ENCODE measurements at regions not wholly inside any gene's neighbourhood (a gene's known extent, or its start where the extent isn't known, plus 50 kb on each side); places are given as distances from the start of the nearest gene placed in this dataset.
"Not testable (repeated sequence)": the region's sequence is repeated elsewhere in the genome, so short reads cannot be mapped to it uniquely, and the experiment has no call there.

DNA sequence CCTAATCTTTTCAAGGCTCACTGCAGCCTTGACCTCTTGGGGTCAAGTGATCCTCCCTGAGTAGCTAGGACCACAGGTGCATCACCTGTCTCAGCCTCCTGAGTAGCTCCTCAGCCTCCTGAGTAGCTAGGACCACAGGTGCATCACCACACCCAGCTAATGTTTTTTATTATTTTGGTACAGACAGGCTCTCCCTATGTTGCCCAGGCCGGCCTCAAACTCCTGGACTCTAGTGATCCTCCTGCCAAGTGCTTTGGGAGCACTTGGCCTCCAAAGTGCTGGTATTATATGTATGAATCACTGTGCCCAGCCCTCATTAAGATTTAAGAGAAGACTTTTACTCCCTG is 58.5 kb upstream of the S1PR1 start:
- H3K36me3 ChIP-seq = no peaks in the 10 kb centered on the region
- no peaks in the 10 kb centered on the region for H3K9me3 ChIP-seq
- H3K27me3 ChIP-seq = no peaks in the 10 kb centered on the region
- peaks cover 0 to 7% (median 0%) of the 10 kb centered on the region in 4 donors for H3K4me1 ChIP-seq
- no peak for DNase-seq
- H3K27ac ChIP-seq = no peak overlapping the region
- TF ChIP-seq, protein P1, sequence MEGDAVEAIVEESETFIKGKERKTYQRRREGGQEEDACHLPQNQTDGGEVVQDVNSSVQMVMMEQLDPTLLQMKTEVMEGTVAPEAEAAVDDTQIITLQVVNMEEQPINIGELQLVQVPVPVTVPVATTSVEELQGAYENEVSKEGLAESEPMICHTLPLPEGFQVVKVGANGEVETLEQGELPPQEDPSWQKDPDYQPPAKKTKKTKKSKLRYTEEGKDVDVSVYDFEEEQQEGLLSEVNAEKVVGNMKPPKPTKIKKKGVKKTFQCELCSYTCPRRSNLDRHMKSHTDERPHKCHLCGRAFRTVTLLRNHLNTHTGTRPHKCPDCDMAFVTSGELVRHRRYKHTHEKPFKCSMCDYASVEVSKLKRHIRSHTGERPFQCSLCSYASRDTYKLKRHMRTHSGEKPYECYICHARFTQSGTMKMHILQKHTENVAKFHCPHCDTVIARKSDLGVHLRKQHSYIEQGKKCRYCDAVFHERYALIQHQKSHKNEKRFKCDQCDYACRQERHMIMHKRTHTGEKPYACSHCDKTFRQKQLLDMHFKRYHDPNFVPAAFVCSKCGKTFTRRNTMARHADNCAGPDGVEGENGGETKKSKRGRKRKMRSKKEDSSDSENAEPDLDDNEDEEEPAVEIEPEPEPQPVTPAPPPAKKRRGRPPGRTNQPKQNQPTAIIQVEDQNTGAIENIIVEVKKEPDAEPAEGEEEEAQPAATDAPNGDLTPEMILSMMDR (IDR thresholded peaks at IDR 0.05) = no peak
- no peak overlapping the region for H3K4me3 ChIP-seq
- intact Hi-C loops (cut with DNase I; ENCODE audit: low total_unique reads) = no loop called here

DNA sequence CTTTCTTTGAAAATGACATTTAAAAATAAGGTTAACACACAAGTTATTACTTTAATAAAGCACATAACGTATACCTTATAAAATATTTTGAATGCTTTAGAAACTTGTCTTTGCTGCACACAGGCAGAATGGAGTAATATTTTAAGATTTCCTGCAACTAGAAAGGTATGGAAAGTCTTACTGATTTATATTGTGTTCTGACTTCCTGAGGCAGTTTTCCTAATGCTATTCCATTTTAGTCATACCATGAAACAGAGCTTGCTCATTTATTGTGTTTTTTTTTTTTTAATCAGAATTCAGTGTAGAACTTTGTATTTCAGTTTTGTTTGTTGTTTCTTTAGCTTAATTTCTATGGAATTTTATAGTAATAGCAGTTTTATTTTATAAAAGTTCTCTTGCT is 60.9 kb upstream of the S1PR1 start:
- Histone ChIP-seq H3K4me1 (peaks cover 0 to 7% (median 0%) of the 10 kb centered on the region in 4 donors), H3K4me3 (no peak overlapping the region), H3K27ac (peak overlapping the region in 1 of 2 donors; percentile 3), H3K36me3 (no peaks in the 10 kb centered on the region), H3K9me3 (no peaks in the 10 kb centered on the region), H3K27me3 (no peaks in the 10 kb centered on the region)
- DNase-seq = no peak
- intact Hi-C loops (cut with DNase I; ENCODE audit: low total_unique reads) = no loop called here
- TF ChIP-seq, protein P1 (IDR thresholded peaks at IDR 0.05) = no peak

DNA sequence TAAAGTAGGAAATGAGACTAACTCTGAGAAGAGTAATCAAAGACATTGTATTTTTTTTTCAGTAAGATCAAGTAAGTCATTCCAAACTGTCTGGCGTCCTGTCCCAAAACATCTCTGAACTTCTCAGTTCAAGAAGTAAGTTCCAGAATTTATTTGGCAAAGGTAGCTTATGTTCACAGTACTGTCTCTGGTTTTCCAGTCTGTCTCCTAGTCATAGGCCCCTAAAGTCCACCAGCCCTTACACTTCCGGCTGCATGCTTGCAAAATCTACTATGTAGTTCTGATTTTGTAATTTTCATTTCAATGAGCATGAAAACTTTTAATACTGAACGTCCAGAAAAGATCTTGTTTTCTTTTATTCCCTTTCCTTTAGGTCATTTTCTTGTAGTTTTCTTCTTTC is 61.4 kb upstream of the S1PR1 start:
- peaks cover 0 to 10% (median 0%) of the 10 kb centered on the region in 4 donors for H3K4me1 ChIP-seq
- H3K27me3 ChIP-seq = no peaks in the 10 kb centered on the region
- peak overlapping the region in 1 of 2 donors; percentile 3 for H3K27ac ChIP-seq
- no peak for DNase-seq
- TF ChIP-seq, protein P1 (IDR thresholded peaks at IDR 0.05) = no peak
- no peak overlapping the region for H3K4me3 ChIP-seq
- no peaks in the 10 kb centered on the region for H3K9me3 ChIP-seq
- no peaks in the 10 kb centered on the region for H3K36me3 ChIP-seq
- intact Hi-C loops (cut with DNase I; ENCODE audit: low total_unique reads) = no loop called here

DNA sequence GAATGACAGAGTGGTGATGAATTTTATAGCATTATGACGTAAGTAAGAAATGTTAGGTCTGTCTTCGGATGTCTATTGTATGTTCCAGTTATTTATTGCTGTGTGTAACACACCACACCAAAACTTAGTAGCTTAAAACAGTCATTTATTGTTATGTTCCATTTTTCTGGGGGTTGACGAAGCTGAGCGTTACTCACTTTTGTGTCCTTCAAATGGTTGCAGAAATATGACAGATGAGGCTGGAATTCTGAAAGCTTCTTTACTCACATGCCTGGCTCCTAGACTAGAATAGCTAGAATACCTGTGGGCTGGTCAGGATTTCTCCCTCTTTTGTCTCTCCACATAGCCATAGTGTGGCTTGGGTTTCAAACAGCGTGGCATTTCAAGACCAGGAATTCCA is 62.1 kb upstream of the S1PR1 start:
- no peak for DNase-seq
- TF ChIP-seq, protein P1 (IDR thresholded peaks at IDR 0.05) = no peak
- Histone ChIP-seq H3K4me3 (no peak overlapping the region), H3K36me3 (no peaks in the 10 kb centered on the region), H3K9me3 (no peaks in the 10 kb centered on the region), H3K4me1 (peaks cover 0 to 16% (median 0%) of the 10 kb centered on the region in 4 donors), H3K27ac (no peak overlapping the region), H3K27me3 (no peaks in the 10 kb centered on the region)
- intact Hi-C loops (cut with DNase I; ENCODE audit: low total_unique reads) = no loop called here

DNA sequence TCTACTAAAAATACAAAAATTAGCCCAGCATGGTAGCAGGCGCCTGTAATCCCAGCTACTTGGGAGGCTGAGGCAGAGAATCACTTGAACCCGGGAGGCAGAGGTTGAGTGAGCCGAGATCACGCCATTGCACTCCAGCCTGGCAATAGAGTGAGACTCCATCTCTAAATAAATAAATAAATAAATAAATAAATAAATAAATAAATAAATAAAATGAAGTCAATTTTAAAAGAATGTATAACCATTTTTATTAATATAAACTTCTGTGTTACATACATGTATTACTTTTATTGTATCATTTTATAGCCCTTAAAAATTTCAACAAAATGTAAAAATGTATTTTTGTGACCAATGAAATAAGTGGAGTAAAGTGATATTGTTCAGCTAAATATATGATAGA is 62.5 kb upstream of the S1PR1 start:
- H3K9me3 ChIP-seq; H3K27ac ChIP-seq; intact Hi-C loops (cut with DNase I; ENCODE audit: low total_unique reads); H3K36me3 ChIP-seq; H3K4me3 ChIP-seq; H3K27me3 ChIP-seq; DNase-seq: not testable (repeated sequence)
- peaks cover 0 to 16% (median 0%) of the 10 kb centered on the region in 4 donors for H3K4me1 ChIP-seq

DNA sequence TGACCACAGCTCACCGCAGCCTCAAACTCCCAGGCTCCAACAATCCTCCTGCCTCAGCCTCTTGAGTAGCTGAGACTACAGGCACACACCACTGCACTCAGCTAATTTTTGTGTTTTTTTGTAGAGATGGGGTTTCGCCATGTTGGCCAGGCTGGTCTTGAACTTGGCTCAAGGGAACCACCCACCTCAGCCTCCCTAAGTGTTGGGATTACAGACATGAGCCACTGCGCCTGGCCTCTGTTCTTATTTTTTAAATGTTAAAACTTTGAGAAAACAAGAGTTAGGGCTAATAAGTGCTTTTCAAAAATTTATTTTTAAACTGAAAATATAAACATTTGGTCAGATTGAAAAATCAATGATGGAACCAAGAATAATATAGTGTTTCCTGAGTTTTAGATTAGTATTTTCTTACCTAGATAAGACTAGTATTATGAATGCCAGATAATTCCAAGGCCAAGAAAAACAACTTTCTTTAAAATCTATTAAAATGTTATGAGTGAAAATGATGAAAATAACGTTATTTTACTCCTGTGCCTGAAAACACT is 66.2 kb upstream of the S1PR1 start:
- H3K36me3 ChIP-seq = no peaks in the 10 kb centered on the region

More for the DNA sequence above, 66.2 kb upstream of the S1PR1 start:
- intact Hi-C loops (cut with DNase I; ENCODE audit: low total_unique reads) = no loop called here
- peaks cover 0 to 12% (median 0%) of the 10 kb centered on the region in 4 donors for H3K4me1 ChIP-seq
- no peaks in the 10 kb centered on the region for H3K27me3 ChIP-seq
- no peak for DNase-seq
- no peaks in the 10 kb centered on the region for H3K9me3 ChIP-seq
- H3K4me3 ChIP-seq = no peak overlapping the region
- TF ChIP-seq, protein P1 (IDR thresholded peaks at IDR 0.05) = no peak
- H3K27ac ChIP-seq = no peak overlapping the region

Measured in tibial artery (tissue), 4 donors.